Trophoblast cell (in vitro differentiated cells and primary cell): ENCODE measurements at regions not wholly inside any gene's neighbourhood (a gene's known extent, or its start where the extent isn't known, plus 50 kb on each side); places are given as distances from the start of the nearest gene placed in this dataset.

Experiments
- DNase-seq, 2 donors: peaks; one replicate each; pipeline ENCODE4 v3.0.0-alpha.2; 2016
- H2AFZ ChIP-seq: 2 replicates; pipeline ENCODE4 v1.6.1; 2013; ENCODE audit warnings: low read length, moderate library complexity, mild to moderate bottlenecking; ENCODE audit not compliant: insufficient read depth, poor library complexity
- H2AK5ac ChIP-seq: 2 replicates; pipeline ENCODE4 v1.6.1; 2013; ENCODE audit warnings: mild to moderate bottlenecking, low read length
- H2BK120ac ChIP-seq: 2 replicates; pipeline ENCODE4 v1.6.1; 2013; ENCODE audit warnings: low read length, mild to moderate bottlenecking, moderate library complexity; ENCODE audit not compliant: insufficient read depth, poor library complexity
- H2BK12ac ChIP-seq: 2 replicates; pipeline ENCODE4 v1.6.1; 2013; ENCODE audit warnings: mild to moderate bottlenecking, low read length, moderate library complexity
- H2BK5ac ChIP-seq: 2 replicates; pipeline ENCODE4 v1.6.1; 2013; ENCODE audit warnings: low read length, low read depth, moderate library complexity, mild to moderate bottlenecking; ENCODE audit not compliant: poor library complexity
- H3K14ac ChIP-seq: 2 replicates; pipeline ENCODE4 v1.6.1; 2013; ENCODE audit warnings: mild to moderate bottlenecking, low read length
- H3K18ac ChIP-seq: 2 replicates; pipeline ENCODE4 v1.6.1; 2013; ENCODE audit warnings: mild to moderate bottlenecking, low read length
- H3K23ac ChIP-seq: 2 replicates; pipeline ENCODE4 v1.6.1; 2013; ENCODE audit warnings: low read length
- H3K27ac ChIP-seq: 2 replicates; pipeline ENCODE4 v1.5.1; 2013; ENCODE audit warnings: low read depth, mild to moderate bottlenecking, inconsistent platforms, low read length, moderate library complexity
- H3K27me3 ChIP-seq: 2 replicates; pipeline ENCODE4 v1.6.1; 2013; ENCODE audit warnings: inconsistent platforms, mild to moderate bottlenecking, low read length, moderate library complexity; ENCODE audit not compliant: insufficient read depth
- H3K36me3 ChIP-seq, 2 experiments: 1 replicate in 1 of 2; 2 replicates in 1 of 2; pipeline ENCODE4 v1.6.1; 2013; ENCODE audit warnings: low read length in 2 of 2, mild to moderate bottlenecking in 2 of 2, moderate library complexity in 1 of 2; ENCODE audit not compliant: insufficient read depth in 2 of 2, control insufficient read depth in 1 of 2
- H3K4ac ChIP-seq: 2 replicates; pipeline ENCODE4 v1.6.1; 2013; ENCODE audit warnings: low read depth, mild to moderate bottlenecking, low read length, moderate library complexity
- H3K4me1 ChIP-seq, 2 experiments: 1 replicate in 1 of 2; 2 replicates in 1 of 2; pipeline ENCODE4 v1.6.1; 2013; ENCODE audit warnings: low read length in 2 of 2, mild to moderate bottlenecking in 2 of 2, moderate library complexity in 1 of 2; ENCODE audit not compliant: insufficient read depth in 2 of 2, control insufficient read depth in 1 of 2
- H3K4me2 ChIP-seq: 2 replicates; pipeline ENCODE4 v1.6.1; 2013; ENCODE audit warnings: inconsistent platforms, mild to moderate bottlenecking, low read length, moderate library complexity
- H3K4me3 ChIP-seq: 2 replicates; pipeline ENCODE4 v1.5.1; 2013; ENCODE audit warnings: mild to moderate bottlenecking, low read depth, low read length, inconsistent platforms
- H3K79me1 ChIP-seq: one replicate; pipeline ENCODE4 v1.6.1; 2013; ENCODE audit warnings: low read length
- H3K79me2 ChIP-seq: 2 replicates; pipeline ENCODE4 v1.6.1; 2013; ENCODE audit warnings: low read length, mild to moderate bottlenecking; ENCODE audit not compliant: control insufficient read depth, insufficient read depth, poor library complexity
- H3K9ac ChIP-seq: 2 replicates; pipeline ENCODE4 v1.6.1; 2013; ENCODE audit warnings: mild to moderate bottlenecking, low read length
- H3K9me3 ChIP-seq: 2 replicates; pipeline ENCODE4 v1.6.1; 2013; ENCODE audit warnings: low read depth, mild to moderate bottlenecking, control low read depth, inconsistent platforms, low read length; ENCODE audit not compliant: insufficient read depth
- H4K12ac ChIP-seq: 2 replicates; pipeline ENCODE4 v1.6.1; 2013; ENCODE audit warnings: low read depth, mild to moderate bottlenecking, low read length, moderate library complexity
- H4K8ac ChIP-seq: 2 replicates; pipeline ENCODE4 v1.6.1; 2013; ENCODE audit warnings: low read depth, mild to moderate bottlenecking, low read length, moderate library complexity
- H4K91ac ChIP-seq: one replicate; pipeline ENCODE4 v1.6.1; 2013; ENCODE audit warnings: low read depth, mild to moderate bottlenecking, low read length, moderate library complexity
- WGBS: extraction: QIAGEN DNeasy Blood & Tissue Kit; methylation state at CpG from one replicate; pipeline ENCODE4 v1.1.7; 2013; ENCODE audit warnings: missing lambda C conversion rate; ENCODE audit not compliant: insufficient read length, insufficient coverage; ENCODE audit errors: extremely low coverage; 5-methylcytosine and 5-hydroxymethylcytosine counted together

DNA sequence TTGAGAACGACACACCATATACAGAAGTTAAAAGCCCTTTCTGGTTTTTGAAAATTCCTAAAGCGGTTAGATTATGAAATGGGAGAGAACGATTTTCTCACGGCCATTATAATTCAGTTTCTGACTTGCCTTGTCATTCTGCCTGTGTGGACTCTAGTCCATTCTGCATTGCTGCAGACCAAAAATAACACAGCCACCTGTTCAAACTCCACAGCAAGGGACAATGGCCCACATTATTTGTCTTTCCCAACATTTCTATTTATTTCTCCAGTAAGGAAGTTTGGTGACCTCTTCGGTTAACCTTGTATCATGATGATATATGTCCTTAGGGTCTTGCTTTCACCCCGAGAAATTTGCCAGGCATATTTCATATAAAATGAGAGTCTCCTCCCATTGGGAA, 497.7 kb downstream of the BRINP1 start:
- Histone ChIP-seq H3K9me3 (no peaks in the 10 kb centered on the region), H3K18ac (no peak overlapping the region), H3K27ac (no peak overlapping the region), H3K79me2 (no peaks in the 10 kb centered on the region), H4K12ac (no peak overlapping the region), H3K4me1 (no peaks in the 10 kb centered on the region), H3K9ac (no peak overlapping the region), H3K27me3 (no peaks in the 10 kb centered on the region), H2AFZ (no peak overlapping the region), H4K8ac (no peak overlapping the region), H2BK12ac (no peak overlapping the region), H3K4me3 (no peak overlapping the region), H2BK120ac (no peak overlapping the region), H2BK5ac (no peak overlapping the region), H3K36me3 (no peaks in the 10 kb centered on the region), H2AK5ac (no peak overlapping the region), H3K14ac (no peak overlapping the region), H3K4ac (no peak overlapping the region), H3K4me2 (no peak overlapping the region), H3K79me1 (no peaks in the 10 kb centered on the region), H4K91ac (no peak overlapping the region), H3K23ac (no peak overlapping the region)
- DNase-seq, result no peak
- no CpG with 5 or more reads among the region's 6 CpGs for WGBS

DNA sequence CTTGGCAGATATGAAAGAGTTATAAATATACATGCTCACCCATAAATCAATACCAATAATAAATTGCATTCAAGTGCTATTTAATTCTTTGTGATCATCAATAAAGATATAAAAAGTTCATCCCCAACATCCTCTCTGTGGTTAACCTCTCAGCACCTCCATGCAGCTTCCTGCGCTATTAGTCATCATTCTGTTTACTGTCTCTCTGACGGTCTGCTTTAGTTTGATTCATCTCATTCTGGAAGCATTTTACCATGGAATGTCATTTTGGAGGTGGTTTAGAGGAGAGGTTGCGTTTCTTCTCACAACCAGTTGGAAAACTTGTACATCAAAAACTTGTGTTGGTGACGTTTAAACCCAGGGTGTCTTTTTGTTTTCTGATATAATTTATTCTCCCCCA, 486.6 kb downstream of the BRINP1 start:
- Histone ChIP-seq H3K23ac (no peak overlapping the region), H3K4me3 (no peak overlapping the region), H3K36me3 (no peaks in the 10 kb centered on the region), H4K8ac (no peak overlapping the region), H2BK5ac (no peak overlapping the region), H2BK12ac (no peak overlapping the region), H3K9me3 (no peaks in the 10 kb centered on the region), H3K14ac (no peak overlapping the region), H4K91ac (no peak overlapping the region), H2AK5ac (no peak overlapping the region), H3K18ac (no peak overlapping the region), H3K27me3 (no peaks in the 10 kb centered on the region), H3K9ac (no peak overlapping the region), H3K27ac (no peak overlapping the region), H3K79me1 (no peaks in the 10 kb centered on the region), H2BK120ac (no peak overlapping the region), H3K4ac (no peak overlapping the region), H2AFZ (no peak overlapping the region), H3K79me2 (no peaks in the 10 kb centered on the region), H3K4me2 (no peak overlapping the region), H3K4me1 (no peaks in the 10 kb centered on the region), H4K12ac (no peak overlapping the region)
- WGBS, result no CpG with 5 or more reads among the region's 4 CpGs
- no peak for DNase-seq

DNA sequence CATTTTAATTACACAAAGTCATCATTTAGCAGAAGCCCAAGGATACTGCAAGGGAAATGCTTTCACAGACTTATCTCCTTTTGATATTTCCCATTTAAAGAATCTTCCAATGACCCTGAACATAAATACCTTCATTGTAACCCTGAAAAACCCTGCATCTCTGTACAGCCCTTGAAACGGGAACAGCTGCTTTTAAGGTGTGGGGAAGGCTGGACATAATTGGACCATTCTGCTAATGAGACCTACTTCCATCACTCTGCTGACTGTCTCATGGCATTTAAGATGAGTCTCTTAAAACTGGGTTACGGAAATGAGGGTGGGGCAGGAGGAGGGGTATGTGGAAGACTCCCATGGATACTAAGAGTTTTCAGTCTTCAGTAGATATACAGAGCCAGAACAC, 485.8 kb downstream of the BRINP1 start:
- no CpG with 5 or more reads among the region's 2 CpGs for WGBS
- Histone ChIP-seq H3K23ac (no peak overlapping the region), H2AK5ac (no peak overlapping the region), H3K18ac (no peak overlapping the region), H3K14ac (no peak overlapping the region), H3K4me3 (no peak overlapping the region), H2BK12ac (no peak overlapping the region), H3K4ac (no peak overlapping the region), H2AFZ (no peak overlapping the region), H3K36me3 (no peaks in the 10 kb centered on the region), H3K4me1 (no peaks in the 10 kb centered on the region), H3K9me3 (no peaks in the 10 kb centered on the region), H3K27me3 (no peaks in the 10 kb centered on the region), H3K9ac (no peak overlapping the region), H4K12ac (no peak overlapping the region), H3K27ac (no peak overlapping the region), H4K8ac (no peak overlapping the region), H2BK5ac (no peak overlapping the region), H3K79me1 (no peaks in the 10 kb centered on the region), H3K79me2 (no peaks in the 10 kb centered on the region), H3K4me2 (no peak overlapping the region), H4K91ac (no peak overlapping the region), H2BK120ac (no peak overlapping the region)
- DNase-seq, result no peak

DNA sequence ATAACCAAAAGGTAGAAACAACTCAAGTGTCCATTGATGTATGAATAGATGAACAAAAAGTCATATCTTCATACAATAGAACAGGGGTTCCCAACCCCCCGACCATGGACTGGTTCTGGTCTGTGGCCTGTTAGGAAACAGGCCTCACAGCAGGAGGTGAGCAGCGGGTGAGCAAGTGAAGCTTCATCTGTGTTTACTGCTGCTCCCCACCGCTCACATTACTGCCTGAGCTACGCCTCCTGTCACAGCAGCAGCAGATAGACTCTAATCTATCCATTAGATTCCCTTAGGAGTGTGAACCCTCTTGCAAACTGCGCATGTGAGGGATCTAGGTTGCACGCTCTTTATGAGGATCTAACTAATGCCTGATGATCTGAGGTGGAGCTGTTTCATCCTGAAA, 478.0 kb downstream of the BRINP1 start:
- H2AFZ ChIP-seq, result no peak overlapping the region
- H3K79me2 ChIP-seq, result no peaks in the 10 kb centered on the region
- H3K4me1 ChIP-seq, result no peaks in the 10 kb centered on the region
- no peak overlapping the region for H4K8ac ChIP-seq
- no peak overlapping the region for H2BK120ac ChIP-seq
- no peak overlapping the region for H3K4me2 ChIP-seq
- no peak overlapping the region for H4K12ac ChIP-seq
- no peak overlapping the region for H3K18ac ChIP-seq
- no peak overlapping the region for H4K91ac ChIP-seq
- H2BK5ac ChIP-seq, result no peak overlapping the region
- H3K23ac ChIP-seq, result no peak overlapping the region
- no peaks in the 10 kb centered on the region for H3K27me3 ChIP-seq
- H3K36me3 ChIP-seq, result no peaks in the 10 kb centered on the region
- no peak overlapping the region for H2BK12ac ChIP-seq
- H3K9ac ChIP-seq, result no peak overlapping the region
- no peak overlapping the region for H3K14ac ChIP-seq
- no peak overlapping the region for H3K4me3 ChIP-seq
- no peaks in the 10 kb centered on the region for H3K9me3 ChIP-seq
- H2AK5ac ChIP-seq, result no peak overlapping the region
- WGBS, result no CpG with 5 or more reads among the region's 6 CpGs
- H3K4ac ChIP-seq, result no peak overlapping the region
- H3K27ac ChIP-seq, result no peak overlapping the region
- no peaks in the 10 kb centered on the region for H3K79me1 ChIP-seq
- DNase-seq, result no peak
